Glomerular visceral epithelial cell (primary cell): ENCODE measurements at regions not wholly inside any gene's neighbourhood (a gene's known extent, or its start where the extent isn't known, plus 50 kb on each side); places are given as distances from the start of the nearest gene placed in this dataset.
"Not testable (repeated sequence)": the region's sequence is repeated elsewhere in the genome, so short reads cannot be mapped to it uniquely, and the experiment has no call there.

ENCODE experiments used
- DNase-seq: peaks from one replicate; pipeline ENCODE4 v3.0.0-alpha.2; 2016; ENCODE audit errors: extremely low spot score

DNA sequence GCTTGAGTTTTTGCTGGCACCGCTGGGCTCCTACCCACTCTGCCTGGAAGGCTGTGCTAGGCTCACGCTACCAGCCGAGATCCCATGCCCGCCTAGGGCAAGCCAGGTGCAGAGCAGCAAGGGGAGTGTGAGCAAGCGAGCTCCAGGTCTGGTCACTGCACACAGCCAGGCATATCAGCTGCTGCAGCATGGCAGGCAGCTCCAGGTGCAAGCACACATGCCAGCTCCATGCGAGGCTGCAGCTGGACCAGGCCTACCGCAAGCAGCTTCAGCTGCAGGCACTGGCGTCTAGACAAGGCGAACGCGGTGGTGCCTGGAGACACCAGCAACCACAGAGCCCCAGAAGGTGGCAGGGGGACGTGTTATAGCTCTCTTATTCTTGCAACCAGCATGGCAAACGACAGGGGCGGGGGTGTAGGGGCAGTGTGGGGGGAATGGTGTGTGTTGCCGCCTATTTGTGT, 614.7 kb upstream of the EPHA5 start:
- no peak for DNase-seq

- no peak for DNase-seq
Observed at GRCh38 chr4:66279084-66279483, 608.8 kb upstream of the EPHA5 start.

- DNase-seq = no peak
Observed at GRCh38 chr4:66275411-66276038, 605.2 kb upstream of the EPHA5 start.

DNA sequence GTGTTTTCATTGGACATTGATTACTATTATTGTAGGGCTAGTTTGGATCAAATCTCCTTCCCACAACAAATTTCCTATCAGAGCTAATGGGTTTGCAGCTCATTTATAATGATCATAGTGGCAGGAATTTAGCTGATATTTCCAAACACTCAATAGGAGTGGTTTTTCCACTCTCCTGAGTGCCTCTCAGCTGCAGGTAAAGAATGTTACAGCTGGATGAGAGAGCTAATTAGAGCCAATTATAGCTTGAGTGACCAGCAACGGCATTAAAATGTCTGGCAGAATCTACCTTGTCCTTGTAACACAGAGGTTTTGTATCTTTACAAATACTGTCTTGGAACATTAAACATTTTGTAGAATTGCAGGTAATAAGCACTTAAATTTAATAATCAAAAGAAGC, 602.8 kb upstream of the EPHA5 start:
- no peak for DNase-seq

GRCh38 chr4:66270356-66270755, 600.1 kb upstream of the EPHA5 start:
- not testable (repeated sequence) for DNase-seq

GRCh38 chr4:66266554-66266953, 596.3 kb upstream of the EPHA5 start:
- DNase-seq = not testable (repeated sequence)

- DNase-seq = no peak
Observed at GRCh38 chr4:66266035-66266434, 595.7 kb upstream of the EPHA5 start.

DNA sequence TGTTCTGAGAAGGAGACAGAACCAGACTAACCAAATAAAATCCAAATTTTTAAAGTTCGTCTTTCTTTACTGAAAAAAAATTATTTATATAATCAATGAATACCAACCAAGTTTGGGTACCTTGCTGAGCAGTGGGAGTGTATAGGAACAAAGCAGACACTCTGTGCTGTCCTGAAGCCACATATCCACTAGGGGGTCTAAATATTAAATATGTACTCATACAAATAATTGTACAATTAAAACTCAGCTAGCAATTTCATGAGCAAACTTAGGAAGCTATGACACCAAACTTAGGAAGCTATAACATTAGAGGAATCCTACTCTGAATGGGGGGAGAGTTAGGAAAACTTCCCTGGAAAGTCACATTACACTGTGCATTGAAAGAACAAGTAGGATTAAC, 582.0 kb upstream of the EPHA5 start:
- no peak for DNase-seq

GRCh38 chr4:66246643-66247042, 576.4 kb upstream of the EPHA5 start:
- no peak for DNase-seq

DNA sequence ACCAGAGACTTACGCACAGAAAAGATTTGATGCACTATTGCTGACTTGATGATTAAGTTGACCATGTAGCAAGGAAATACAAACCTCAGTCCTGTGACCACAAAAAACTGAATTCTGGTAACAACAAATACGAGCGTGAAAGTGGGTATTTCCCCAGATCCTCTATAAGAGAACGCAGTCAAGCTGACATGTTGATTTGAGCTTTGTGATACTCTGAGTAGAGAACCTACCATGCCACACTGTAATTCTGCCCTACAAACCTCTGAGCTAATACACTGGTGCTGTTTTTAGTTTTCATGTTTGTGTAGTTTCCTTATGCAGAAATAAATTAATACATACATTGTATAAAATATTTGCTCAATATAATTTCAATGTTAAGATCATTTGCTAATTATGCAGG, 565.6 kb upstream of the EPHA5 start:
- DNase-seq = no peak

- DNase-seq = no peak
Observed at GRCh38 chr4:66229885-66230284, 559.6 kb upstream of the EPHA5 start.

DNA sequence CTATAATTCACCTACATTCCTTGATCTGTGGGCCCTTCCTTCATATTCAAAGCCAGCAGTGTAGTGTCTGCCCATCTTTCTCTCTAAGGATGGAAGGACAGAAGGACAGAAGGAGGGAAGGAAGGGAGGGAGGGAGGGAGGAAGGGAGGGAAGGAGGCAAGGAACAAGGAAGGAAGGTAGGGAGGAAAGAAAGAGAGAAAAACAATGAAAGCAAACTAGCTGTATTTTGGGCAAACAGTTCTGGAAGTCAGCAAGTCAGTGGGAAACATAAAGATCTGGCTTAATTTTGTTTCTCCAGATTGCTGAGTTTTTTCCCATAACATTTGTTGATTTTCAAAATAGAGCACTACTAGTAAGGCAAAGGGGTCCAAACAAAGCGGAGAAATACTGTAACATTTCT, 555.2 kb upstream of the EPHA5 start:
- DNase-seq = no peak

GRCh38 chr4:66223068-66223703, 552.9 kb upstream of the EPHA5 start:
- no peak for DNase-seq

DNA sequence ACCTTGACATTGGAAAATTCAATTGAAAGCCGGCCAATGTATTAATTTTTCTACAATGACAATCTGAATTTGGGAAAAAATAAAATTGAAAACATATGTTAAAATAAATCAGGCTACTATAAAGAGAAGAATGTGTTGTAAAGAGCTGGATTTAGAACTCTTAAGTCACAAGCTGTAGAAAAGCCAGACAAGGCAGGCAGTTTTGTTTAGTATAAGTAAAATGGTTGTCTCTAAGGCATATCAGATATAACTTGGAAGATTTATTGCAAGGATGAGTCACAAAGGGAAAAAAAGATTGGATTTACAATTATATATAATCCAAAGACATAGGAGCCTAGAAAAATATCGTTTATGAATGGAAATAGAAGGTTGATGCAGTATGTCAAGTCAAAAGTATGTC, 549.1 kb upstream of the EPHA5 start:
- no peak for DNase-seq

DNA sequence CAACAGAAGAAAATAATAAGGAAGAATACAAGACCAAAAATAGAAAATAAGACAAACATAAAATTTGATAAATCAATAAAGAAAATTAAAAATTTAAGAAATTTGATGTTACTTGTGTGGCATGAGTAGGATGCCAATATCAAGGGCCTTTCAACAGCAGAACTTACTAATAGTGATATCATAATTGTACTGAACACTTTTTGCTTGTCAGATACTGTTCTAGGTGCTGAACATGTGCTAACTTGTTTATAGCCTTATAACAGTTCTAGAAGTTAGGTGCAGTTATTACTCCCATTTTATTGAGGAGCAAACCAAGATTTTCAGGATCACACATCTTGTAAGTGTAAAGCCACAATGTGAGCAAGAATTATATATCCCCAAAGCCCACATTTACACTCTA, 546.0 kb upstream of the EPHA5 start:
- DNase-seq = no peak

- no peak for DNase-seq
Observed at GRCh38 chr4:66212489-66212888, 542.2 kb upstream of the EPHA5 start.

DNA sequence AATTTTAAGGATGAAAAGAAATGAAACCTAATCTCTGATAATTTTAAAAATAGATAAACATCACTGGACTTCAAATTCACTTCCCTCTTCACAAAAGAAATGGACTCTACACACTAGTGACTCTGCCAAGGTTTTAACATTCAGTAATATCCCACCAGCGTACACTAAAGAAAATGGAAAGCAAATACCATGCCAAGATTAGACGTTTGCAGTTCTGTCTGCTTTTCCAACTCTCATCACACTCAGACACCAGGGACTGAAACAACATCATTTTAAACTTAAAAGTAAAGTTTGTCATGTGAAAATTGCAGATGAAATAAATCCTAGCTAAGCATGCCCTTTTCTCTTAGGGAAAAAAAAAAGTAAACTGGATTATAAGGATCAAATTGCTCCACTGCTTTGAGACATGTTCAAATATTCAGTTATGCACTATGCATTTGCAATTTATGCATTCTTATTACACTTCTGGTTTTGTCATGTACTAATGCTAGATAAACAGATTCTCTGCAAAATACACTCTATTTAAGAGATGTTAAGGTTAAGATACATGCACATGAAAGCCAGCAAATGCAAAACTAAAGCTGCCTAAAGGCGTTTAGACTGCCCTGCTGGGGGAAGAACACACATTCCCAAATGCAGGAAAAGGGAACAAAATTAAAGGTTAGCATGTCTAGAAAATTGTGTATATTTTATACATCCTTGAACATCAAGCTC, 534.4 kb upstream of the EPHA5 start:
- no peak for DNase-seq

DNA sequence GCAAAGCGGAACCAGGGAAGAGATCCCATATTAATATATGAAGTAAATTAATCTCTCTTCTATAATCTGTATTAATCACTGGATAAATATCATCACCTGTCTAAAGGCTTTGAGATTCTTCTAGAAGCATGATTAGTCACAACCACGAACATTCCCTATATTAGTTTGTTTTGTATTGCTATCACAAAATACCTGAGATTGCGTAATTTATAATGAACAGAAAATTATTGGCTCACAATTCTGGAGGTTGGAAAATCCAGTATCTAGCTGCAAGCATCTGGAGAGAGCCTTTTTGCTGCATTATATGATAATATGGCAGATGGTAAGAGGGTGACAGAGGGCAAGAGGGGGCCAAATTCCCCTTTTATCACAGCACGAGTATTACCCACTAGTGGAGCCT, 532.6 kb upstream of the EPHA5 start:
- DNase-seq = no peak

DNA sequence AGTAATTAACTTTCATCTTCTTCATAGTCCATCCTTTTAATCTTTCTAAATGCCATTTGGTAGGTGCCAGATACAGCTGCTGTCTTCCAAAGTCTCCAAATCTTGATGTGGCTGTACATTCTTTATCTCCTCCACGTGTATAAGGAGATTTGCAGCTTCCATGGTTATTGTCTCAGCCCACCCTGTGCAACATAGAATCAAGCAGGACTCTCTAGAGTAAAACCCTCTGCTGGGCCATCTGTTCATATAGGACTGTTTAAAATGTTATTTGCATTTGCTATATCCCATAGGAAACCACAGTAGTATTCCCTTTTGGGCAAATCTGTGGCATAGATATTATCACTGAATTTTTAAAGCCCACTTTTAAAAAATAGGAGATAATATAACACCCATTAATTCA, 527.2 kb upstream of the EPHA5 start:
- DNase-seq = no peak

DNA sequence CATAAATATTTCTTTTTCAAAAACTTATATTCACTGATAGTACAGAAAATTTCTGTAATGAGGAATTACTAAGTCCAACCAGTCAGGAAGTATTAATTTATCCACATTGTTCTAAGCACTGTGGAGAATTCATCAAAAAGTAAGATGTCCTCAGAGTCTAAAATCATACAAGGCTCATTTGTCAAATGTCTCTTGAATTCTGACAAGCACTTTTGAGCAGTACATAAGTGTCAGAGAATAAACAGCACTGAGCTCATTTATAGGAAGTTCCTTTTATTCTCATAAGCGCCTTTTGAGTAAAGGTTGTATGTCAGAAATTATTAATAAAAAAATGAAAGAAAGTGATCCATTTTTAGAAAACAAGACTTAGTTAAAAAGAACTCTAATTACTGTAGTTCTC, 523.2 kb upstream of the EPHA5 start:
- DNase-seq = no peak

- no peak for DNase-seq
Observed at GRCh38 chr4:66187175-66187720, 517.0 kb upstream of the EPHA5 start.

GRCh38 chr4:66186095-66186494, 515.8 kb upstream of the EPHA5 start:
- no peak for DNase-seq

GRCh38 chr4:66182636-66183035, 512.3 kb upstream of the EPHA5 start:
- no peak for DNase-seq
